ENCODE measurements at regions not wholly inside any gene's neighbourhood (a gene's known extent, or its start where the extent isn't known, plus 50 kb on each side); places are given as distances from the start of the nearest gene placed in this dataset.

DNA sequence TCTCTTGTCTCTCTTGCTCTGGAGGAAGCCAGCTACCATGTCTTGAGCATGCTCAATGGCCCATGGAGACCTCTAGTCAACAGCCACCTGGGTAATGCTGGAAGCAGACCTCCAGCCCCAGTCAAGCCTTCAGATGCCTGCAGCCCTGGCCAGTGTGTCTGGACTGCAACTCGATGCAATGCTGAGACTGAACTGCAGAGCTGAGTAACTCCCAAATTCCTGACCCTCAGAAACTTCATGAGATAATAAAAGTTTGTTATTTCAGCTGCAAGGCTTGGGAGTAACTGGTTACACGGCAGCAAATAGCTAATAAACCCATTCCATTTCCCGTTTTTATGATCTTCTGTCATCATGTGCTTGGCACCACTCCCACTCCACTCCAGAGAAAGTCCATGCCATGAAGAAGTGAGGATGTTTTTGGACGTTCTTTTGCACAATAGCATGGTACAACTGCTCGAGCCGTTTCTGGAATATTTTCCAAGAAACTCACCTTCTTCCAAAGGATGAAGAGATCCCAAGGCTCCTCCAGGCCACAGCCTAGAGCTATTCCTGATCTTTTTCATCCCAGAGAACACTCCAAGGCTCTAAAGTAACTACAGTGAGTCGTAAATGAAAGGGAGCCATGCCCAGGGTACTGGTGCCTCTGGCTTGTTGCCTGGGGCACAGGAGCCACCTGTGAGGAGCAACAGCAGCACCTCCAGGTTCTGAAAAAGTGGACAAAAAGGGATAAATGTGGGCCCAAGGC, 72.0 kb upstream of the KLF13 start (continued):
- TF ChIP-seq, protein P1, sequence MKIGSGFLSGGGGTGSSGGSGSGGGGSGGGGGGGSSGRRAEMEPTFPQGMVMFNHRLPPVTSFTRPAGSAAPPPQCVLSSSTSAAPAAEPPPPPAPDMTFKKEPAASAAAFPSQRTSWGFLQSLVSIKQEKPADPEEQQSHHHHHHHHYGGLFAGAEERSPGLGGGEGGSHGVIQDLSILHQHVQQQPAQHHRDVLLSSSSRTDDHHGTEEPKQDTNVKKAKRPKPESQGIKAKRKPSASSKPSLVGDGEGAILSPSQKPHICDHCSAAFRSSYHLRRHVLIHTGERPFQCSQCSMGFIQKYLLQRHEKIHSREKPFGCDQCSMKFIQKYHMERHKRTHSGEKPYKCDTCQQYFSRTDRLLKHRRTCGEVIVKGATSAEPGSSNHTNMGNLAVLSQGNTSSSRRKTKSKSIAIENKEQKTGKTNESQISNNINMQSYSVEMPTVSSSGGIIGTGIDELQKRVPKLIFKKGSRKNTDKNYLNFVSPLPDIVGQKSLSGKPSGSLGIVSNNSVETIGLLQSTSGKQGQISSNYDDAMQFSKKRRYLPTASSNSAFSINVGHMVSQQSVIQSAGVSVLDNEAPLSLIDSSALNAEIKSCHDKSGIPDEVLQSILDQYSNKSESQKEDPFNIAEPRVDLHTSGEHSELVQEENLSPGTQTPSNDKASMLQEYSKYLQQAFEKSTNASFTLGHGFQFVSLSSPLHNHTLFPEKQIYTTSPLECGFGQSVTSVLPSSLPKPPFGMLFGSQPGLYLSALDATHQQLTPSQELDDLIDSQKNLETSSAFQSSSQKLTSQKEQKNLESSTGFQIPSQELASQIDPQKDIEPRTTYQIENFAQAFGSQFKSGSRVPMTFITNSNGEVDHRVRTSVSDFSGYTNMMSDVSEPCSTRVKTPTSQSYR (CRISPR knock-in tag; IDR thresholded peaks at IDR 0.05) = no peak
- TF ChIP-seq ZNF317 (CRISPR knock-in tag; IDR thresholded peaks at IDR 0.05; ENCODE audit: borderline replicate concordance, low read depth) = no peak
- TF ChIP-seq SP1 (CRISPR knock-in tag; conservative IDR thresholded peaks at IDR 0.05) = no peak
- no peak for TF ChIP-seq FOXP1 (CRISPR knock-in tag; IDR thresholded peaks at IDR 0.05; ENCODE audit: borderline replicate concordance)
- TF ChIP-seq ERG (CRISPR knock-in tag; IDR thresholded peaks at IDR 0.05) = no peak
- no peak for TF ChIP-seq FOXJ3 (CRISPR knock-in tag; IDR thresholded peaks at IDR 0.05; ENCODE audit: borderline replicate concordance)
- no peak for TF ChIP-seq NFE2L1 (CRISPR knock-in tag; IDR thresholded peaks at IDR 0.05)
- no peak for TF ChIP-seq JUN (CRISPR knock-in tag; IDR thresholded peaks at IDR 0.05)
- TF ChIP-seq, protein P2, sequence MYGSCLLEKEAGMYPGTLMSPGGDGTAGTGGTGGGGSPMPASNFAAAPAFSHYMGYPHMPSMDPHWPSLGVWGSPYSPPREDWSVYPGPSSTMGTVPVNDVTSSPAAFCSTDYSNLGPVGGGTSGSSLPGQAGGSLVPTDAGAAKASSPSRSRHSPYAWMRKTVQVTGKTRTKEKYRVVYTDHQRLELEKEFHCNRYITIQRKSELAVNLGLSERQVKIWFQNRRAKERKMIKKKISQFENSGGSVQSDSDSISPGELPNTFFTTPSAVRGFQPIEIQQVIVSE (CRISPR knock-in tag; IDR thresholded peaks at IDR 0.05; ENCODE audit: borderline replicate concordance) = no peak

DNA sequence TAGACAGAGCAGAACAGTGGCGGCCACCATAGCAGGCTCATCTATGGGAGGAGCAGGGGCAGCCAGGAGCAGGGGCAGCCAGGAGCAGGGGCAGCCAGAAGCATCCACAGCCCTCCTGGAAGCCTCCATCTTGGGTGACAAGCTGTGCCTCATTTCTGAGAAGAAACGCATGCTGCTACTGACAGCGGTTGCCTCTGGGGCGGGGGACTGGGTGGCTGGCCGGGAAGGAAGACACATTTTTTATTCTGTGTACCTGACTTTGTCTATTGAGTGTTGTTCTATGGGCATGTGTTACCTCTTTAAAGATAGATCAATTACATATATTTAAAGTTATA, 71.5 kb upstream of the KLF13 start:
- no peak for ATAC-seq
- DNase-seq (ENCODE audit: low spot score) = no peak
- no peaks in the 10 kb centered on the region for H3K36me3 Mint-ChIP-seq
- POLR2A ChIA-PET = no interaction called here
- H3K4me3 Mint-ChIP-seq = no peak overlapping the region
- H3K4me1 Mint-ChIP-seq = no peaks in the 10 kb centered on the region
- peaks cover 8% of the 10 kb centered on the region for H3K9me3 Mint-ChIP-seq
- CTCF ChIA-PET = no interaction called here
- H3K27me3 Mint-ChIP-seq (ENCODE audit: low read depth) = no peaks in the 10 kb centered on the region
- no peak overlapping the region for H3K27ac Mint-ChIP-seq
- TF ChIP-seq, protein P1 (CRISPR knock-in tag; IDR thresholded peaks at IDR 0.05) = no peak
- TF ChIP-seq NFATC4 (CRISPR knock-in tag; IDR thresholded peaks at IDR 0.05) = no peak
- TF ChIP-seq, protein P3, sequence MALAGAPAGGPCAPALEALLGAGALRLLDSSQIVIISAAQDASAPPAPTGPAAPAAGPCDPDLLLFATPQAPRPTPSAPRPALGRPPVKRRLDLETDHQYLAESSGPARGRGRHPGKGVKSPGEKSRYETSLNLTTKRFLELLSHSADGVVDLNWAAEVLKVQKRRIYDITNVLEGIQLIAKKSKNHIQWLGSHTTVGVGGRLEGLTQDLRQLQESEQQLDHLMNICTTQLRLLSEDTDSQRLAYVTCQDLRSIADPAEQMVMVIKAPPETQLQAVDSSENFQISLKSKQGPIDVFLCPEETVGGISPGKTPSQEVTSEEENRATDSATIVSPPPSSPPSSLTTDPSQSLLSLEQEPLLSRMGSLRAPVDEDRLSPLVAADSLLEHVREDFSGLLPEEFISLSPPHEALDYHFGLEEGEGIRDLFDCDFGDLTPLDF (CRISPR knock-in tag; IDR thresholded peaks at IDR 0.05) = no peak
- TF ChIP-seq GTF2I (CRISPR knock-in tag; conservative IDR thresholded peaks at IDR 0.05) = no peak
- TF ChIP-seq, protein P4, sequence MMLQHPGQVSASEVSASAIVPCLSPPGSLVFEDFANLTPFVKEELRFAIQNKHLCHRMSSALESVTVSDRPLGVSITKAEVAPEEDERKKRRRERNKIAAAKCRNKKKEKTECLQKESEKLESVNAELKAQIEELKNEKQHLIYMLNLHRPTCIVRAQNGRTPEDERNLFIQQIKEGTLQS (CRISPR knock-in tag; conservative IDR thresholded peaks at IDR 0.05) = no peak
- TF ChIP-seq, protein P5, sequence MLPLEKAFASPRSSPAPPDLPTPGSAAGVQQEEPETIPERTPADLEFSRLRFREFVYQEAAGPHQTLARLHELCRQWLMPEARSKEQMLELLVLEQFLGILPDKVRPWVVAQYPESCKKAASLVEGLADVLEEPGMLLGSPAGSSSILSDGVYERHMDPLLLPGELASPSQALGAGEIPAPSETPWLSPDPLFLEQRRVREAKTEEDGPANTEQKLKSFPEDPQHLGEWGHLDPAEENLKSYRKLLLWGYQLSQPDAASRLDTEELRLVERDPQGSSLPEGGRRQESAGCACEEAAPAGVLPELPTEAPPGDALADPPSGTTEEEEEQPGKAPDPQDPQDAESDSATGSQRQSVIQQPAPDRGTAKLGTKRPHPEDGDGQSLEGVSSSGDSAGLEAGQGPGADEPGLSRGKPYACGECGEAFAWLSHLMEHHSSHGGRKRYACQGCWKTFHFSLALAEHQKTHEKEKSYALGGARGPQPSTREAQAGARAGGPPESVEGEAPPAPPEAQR (CRISPR knock-in tag; IDR thresholded peaks at IDR 0.05) = no peak
- TF ChIP-seq, protein P6, sequence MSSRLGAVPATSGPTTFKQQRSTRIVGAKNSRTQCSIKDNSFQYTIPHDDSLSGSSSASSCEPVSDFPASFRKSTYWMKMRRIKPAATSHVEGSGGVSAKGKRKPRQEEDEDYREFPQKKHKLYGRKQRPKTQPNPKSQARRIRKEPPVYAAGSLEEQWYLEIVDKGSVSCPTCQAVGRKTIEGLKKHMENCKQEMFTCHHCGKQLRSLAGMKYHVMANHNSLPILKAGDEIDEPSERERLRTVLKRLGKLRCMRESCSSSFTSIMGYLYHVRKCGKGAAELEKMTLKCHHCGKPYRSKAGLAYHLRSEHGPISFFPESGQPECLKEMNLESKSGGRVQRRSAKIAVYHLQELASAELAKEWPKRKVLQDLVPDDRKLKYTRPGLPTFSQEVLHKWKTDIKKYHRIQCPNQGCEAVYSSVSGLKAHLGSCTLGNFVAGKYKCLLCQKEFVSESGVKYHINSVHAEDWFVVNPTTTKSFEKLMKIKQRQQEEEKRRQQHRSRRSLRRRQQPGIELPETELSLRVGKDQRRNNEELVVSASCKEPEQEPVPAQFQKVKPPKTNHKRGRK (CRISPR knock-in tag; IDR thresholded peaks at IDR 0.05; ENCODE audit: borderline replicate concordance) = no peak
- TF ChIP-seq CREB1 (CRISPR knock-in tag; IDR thresholded peaks at IDR 0.05) = no peak
- TF ChIP-seq, protein P2 (CRISPR knock-in tag; IDR thresholded peaks at IDR 0.05; ENCODE audit: borderline replicate concordance) = no peak
- no peak for TF ChIP-seq NFYB (CRISPR knock-in tag; conservative IDR thresholded peaks at IDR 0.05; ENCODE audit: low read depth)

All from WTC11 (cell line).